ENCODE measurements at regions not wholly inside any gene's neighbourhood (a gene's known extent, or its start where the extent isn't known, plus 50 kb on each side); places are given as distances from the start of the nearest gene placed in this dataset.

- TF ChIP-seq CTCF (conservative IDR thresholded peaks at IDR 0.05 in 1 of 2, IDR thresholded peaks at IDR 0.05 in 1 of 2; ENCODE audit: low read depth in 1 of 2, low read length in 2 of 2) (no peak), EZH2 (IDR thresholded peaks at IDR 0.05; ENCODE audit: low read length, missing control alignments) (no peak)
Observed at GRCh38 chr10:93147281-93147680, 73.6 kb downstream of the CYP26A1 start.
